GM12878 (cell line): ENCODE measurements at regions not wholly inside any gene's neighbourhood (a gene's known extent, or its start where the extent isn't known, plus 50 kb on each side); places are given as distances from the start of the nearest gene placed in this dataset.

Source experiments
- ATAC-seq: fragments of 200-7000 bp; cut with Tn5 transposase; 3 replicates; pipeline ENCODE4 v1.9.1; 2020; ENCODE audit warnings: mild to moderate bottlenecking, moderate library complexity
- BruUV-seq: library from RNA; stranded (reverse); fragments of 400-500 nt; replicated peaks from 2 replicates; lab custom pipeline; 2021; lab: Mats Ljungman, UMichigan
- CTCF ChIA-PET: fragments of 300-600 bp; sonication (Branson Sonifier 250); formaldehyde crosslinking; extraction: SDS; loops from one replicate; lab custom pipeline; 2021; ENCODE audit warnings: inconsistent platforms; lab: Yijun Ruan, JAX
- POLR2A ChIA-PET: fragments of 350-600 bp; formaldehyde crosslinking; extraction: SDS; loops from one replicate; lab custom pipeline; 2021; ENCODE audit warnings: inconsistent platforms; lab: Charles Lee
- RAD21 ChIA-PET: fragments of 300-600 bp; sonication (Branson Sonifier 250); formaldehyde crosslinking; loops from one replicate; lab custom pipeline; 2023; ENCODE audit warnings: antibody characterized with exemption; ENCODE audit not compliant: unreplicated experiment; lab: Charles Lee
- SMC1A ChIA-PET: fragments of 300-600 bp; sonication (Branson Sonifier 250); formaldehyde crosslinking; loops from one replicate; lab custom pipeline; 2023; ENCODE audit not compliant: unreplicated experiment, uncharacterized antibody; lab: Charles Lee
- DNase-seq: peaks from one replicate; pipeline ENCODE4 v3.0.0-alpha.2; 2011; ENCODE audit warnings: low read depth, low spot score
- FAIRE-seq: peaks from 3 replicates; lab custom pipeline; 2011; peaks lifted over from hg19 to GRCh38; lab: Jason Lieb, UNC
- H2AFZ ChIP-seq: 2 replicates; pipeline ENCODE4 v1.6.0; 2011; ENCODE audit warnings: low read depth, low read length, control low read depth; ENCODE audit not compliant: control insufficient read depth
- H3K27ac ChIP-seq: 2 replicates; pipeline ENCODE4 v1.5.1; 2011; ENCODE audit warnings: control low read depth; ENCODE audit not compliant: control insufficient read depth, insufficient read depth
- H3K27me3 ChIP-seq, 2 experiments: replicated peaks in 1 of 2; 2 replicates each; pipeline versions ENCODE4 v1.6.0 to v1.6.1; 2011; ENCODE audit warnings: low read length in 1 of 2; ENCODE audit not compliant: control insufficient read depth in 2 of 2, insufficient read depth in 2 of 2
- H3K36me3 ChIP-seq, 2 experiments: 2 replicates each; pipeline ENCODE4 v1.5.1; 2011; ENCODE audit warnings: low read length in 1 of 2; ENCODE audit not compliant: control insufficient read depth in 2 of 2, insufficient read depth in 2 of 2
- H3K4me1 ChIP-seq: 2 replicates; pipeline ENCODE4 v1.6.1; 2011; ENCODE audit warnings: mild to moderate bottlenecking, low read length, moderate library complexity, mixed read lengths; ENCODE audit not compliant: control insufficient read depth, insufficient read depth
- H3K4me2 ChIP-seq: 2 replicates; pipeline ENCODE4 v1.6.0; 2011; ENCODE audit warnings: control low read depth; ENCODE audit not compliant: control insufficient read depth, insufficient read depth
- H3K4me3 ChIP-seq: fragments of 200-600 bp; sonication (generic); 2 replicates; pipeline ENCODE4 v1.5.1; 2016
- H3K79me2 ChIP-seq: 2 replicates; pipeline ENCODE4 v1.6.0; 2011; ENCODE audit warnings: low read length; ENCODE audit not compliant: control insufficient read depth, insufficient read depth
- H3K9ac ChIP-seq: 2 replicates; pipeline ENCODE4 v1.8.0; 2011; ENCODE audit warnings: low read length, control low read depth, mixed read lengths; ENCODE audit not compliant: control insufficient read depth, insufficient read depth
- H3K9me3 ChIP-seq: replicated peaks from 3 replicates; pipeline ENCODE4 v1.5.1; 2011; ENCODE audit warnings: mild to moderate bottlenecking, low read length; ENCODE audit not compliant: control insufficient read depth, insufficient read depth
- H4K20me1 ChIP-seq: 2 replicates; pipeline ENCODE4 v1.6.0; 2011; ENCODE audit not compliant: control insufficient read depth, insufficient read depth
- CEBPZ ChIP-seq: fragments of 150-350 bp; IDR thresholded peaks from 2 replicates; pipeline ENCODE4 v1.6.1; 2016; ENCODE audit warnings: low read depth, low read length
- CHD4 ChIP-seq: fragments of 200-600 bp; sonication (generic); IDR thresholded peaks from 2 replicates; pipeline ENCODE4 v1.6.1; 2016; ENCODE audit warnings: mild to moderate bottlenecking
- DPF2 ChIP-seq: fragments of 450-650 bp; IDR thresholded peaks from 2 replicates; pipeline ENCODE4 v1.6.1; 2017; ENCODE audit warnings: mild to moderate bottlenecking
- EGR1 ChIP-seq, 2 experiments: IDR thresholded peaks; 1 replicate in 1 of 2; 2 replicates in 1 of 2; pipeline ENCODE4 v1.6.1; 2011 to 2012; ENCODE audit warnings: low read depth in 2 of 2, low read length in 2 of 2, borderline replicate concordance in 1 of 2, mild to moderate bottlenecking in 1 of 2, moderate library complexity in 1 of 2
- HCFC1 ChIP-seq: fragments of 150-350 bp; IDR thresholded peaks from 2 replicates; pipeline ENCODE4 v1.6.1; 2014; ENCODE audit warnings: low read length
- NFXL1 ChIP-seq: fragments of 450-650 bp; IDR thresholded peaks from 2 replicates; pipeline ENCODE4 v1.6.1; 2017; ENCODE audit warnings: antibody characterized with exemption, mild to moderate bottlenecking, borderline replicate concordance
- NR2C2 ChIP-seq: IDR thresholded peaks from 2 replicates; pipeline ENCODE4 v1.6.1; 2011; ENCODE audit warnings: borderline replicate concordance, low read depth; ENCODE audit not compliant: control insufficient read depth, insufficient read length
- RCOR1 ChIP-seq: conservative IDR thresholded peaks from 2 replicates; pipeline ENCODE4 v1.6.1; 2012; ENCODE audit warnings: low read depth, low read length, improper control_type of control experiment
- SREBF1 ChIP-seq: IDR thresholded peaks from 2 replicates; pipeline ENCODE4 v1.6.1; 2012; ENCODE audit warnings: mild to moderate bottlenecking, low read length
- TAF1 ChIP-seq: IDR thresholded peaks from 2 replicates; pipeline ENCODE4 v1.6.1; 2011; ENCODE audit warnings: mild to moderate bottlenecking, low read depth, low read length, borderline replicate concordance
- TCF3 ChIP-seq: IDR thresholded peaks from 2 replicates; pipeline ENCODE4 v1.6.1; 2012; ENCODE audit warnings: low read depth, mild to moderate bottlenecking, low read length, borderline replicate concordance; ENCODE audit not compliant: insufficient read depth
- ZNF207 ChIP-seq: fragments of 450-650 bp; IDR thresholded peaks from 2 replicates; pipeline ENCODE4 v1.6.1; 2014; ENCODE audit warnings: antibody characterized with exemption, mild to moderate bottlenecking, borderline replicate concordance
- ZZZ3 ChIP-seq: IDR thresholded peaks from 2 replicates; pipeline ENCODE4 v1.6.1; 2011; ENCODE audit warnings: low read depth; ENCODE audit not compliant: control insufficient read depth, insufficient read length
- WGBS: methylation state at CpG from one replicate; pipeline ENCODE4 v1.1.6; 2016; ENCODE audit warnings: low lambda C conversion rate; ENCODE audit not compliant: insufficient replicate concordance, insufficient coverage; ENCODE audit errors: missing lambda C conversion rate; 5-methylcytosine and 5-hydroxymethylcytosine counted together
- in situ Hi-C: fragments of 300-500 bp; cut with MboI; formaldehyde crosslinking; loops from 9 replicates; pipeline ENCODE4 v1.14.3; 2018; ENCODE audit warnings: mixed read lengths
- intact Hi-C: fragments of 100-400 bp; cut with micrococcal nuclease; formaldehyde crosslinking; loops from one replicate; pipeline ENCODE4 v1.14.2; 2022; ENCODE audit not compliant: unreplicated experiment
- TF ChIP-seq, protein P1 (sequence below): fragments of 450-650 bp; IDR thresholded peaks from 2 replicates; pipeline ENCODE4 v1.6.1; 2018; ENCODE audit warnings: borderline replicate concordance, mild to moderate bottlenecking; ENCODE audit not compliant: partially characterized antibody
- TF ChIP-seq, protein P2 (sequence below): fragments of 150-350 bp; IDR thresholded peaks from 2 replicates; pipeline ENCODE4 v1.6.1; 2014; ENCODE audit warnings: mild to moderate bottlenecking, low read depth, low read length

DNA sequence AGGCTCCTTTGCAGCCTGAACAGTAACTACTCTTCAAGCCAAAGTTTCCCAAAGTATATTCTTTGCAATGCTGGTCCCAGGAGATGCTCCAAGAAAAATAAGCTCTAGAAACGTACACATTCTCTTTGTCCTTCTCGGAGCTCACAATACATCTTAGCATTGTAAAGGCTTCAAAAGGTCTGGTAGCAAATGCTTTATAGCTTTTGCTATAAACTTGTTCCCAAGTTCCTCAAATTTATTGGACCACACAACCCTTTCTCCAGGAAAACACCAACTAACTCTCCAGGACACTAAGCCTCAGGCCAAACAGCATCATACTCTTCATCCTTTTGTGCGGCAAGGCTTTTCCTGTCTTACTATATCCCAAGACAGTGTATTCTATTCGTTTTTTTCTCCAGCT lies 455.6 kb upstream of the PROK2 start:
- no peak for DNase-seq
- H3K27me3 ChIP-seq = no peaks in the 10 kb centered on the region
- ChIA-PET CTCF (no interaction called here), POLR2A (no interaction called here), SMC1A (interaction anchor here (0.7 to 1.5 kb wide), 2 partner anchors 13 to 23 kb away, joined by 3 to 4 read pairs; no protein-coding TSS in a partner anchor), RAD21 (no interaction called here)
- 70% methylated on average over 4 of the region's 4 CpGs for WGBS
- no peak overlapping the region for H3K4me2 ChIP-seq
- no TSS peak for BruUV-seq
- H3K79me2 ChIP-seq = no peaks in the 10 kb centered on the region
- ATAC-seq = no peak
- no peak overlapping the region for H3K9ac ChIP-seq
- H2AFZ ChIP-seq = no peak overlapping the region
- intact Hi-C loops = no loop called here
- H3K36me3 ChIP-seq = no peaks in the 10 kb centered on the region
- no peak for FAIRE-seq
- H3K4me3 ChIP-seq = no peak overlapping the region
- in situ Hi-C loops = no loop called here
- no peak overlapping the region for H3K27ac ChIP-seq
- no peaks in the 10 kb centered on the region for H3K4me1 ChIP-seq
- no peaks in the 10 kb centered on the region for H4K20me1 ChIP-seq
- H3K9me3 ChIP-seq = no peaks in the 10 kb centered on the region; the same call in 2 of the 3 replicates
- TF ChIP-seq TAF1 (no peak), NR2C2 (no peak), EGR1 (IDR thresholded peaks at IDR 0.05; ENCODE audit: borderline replicate concordance in 1 of 2, low read depth in 2 of 2, low read length in 2 of 2) (no peak), ZNF207 (no peak), CEBPZ (no peak), CHD4 (no peak), DPF2 (no peak), TCF3 (no peak), NFXL1 (no peak), ZZZ3 (no peak), HCFC1 (no peak), RCOR1 (no peak), SREBF1 (no peak)
- TF ChIP-seq, protein P1, sequence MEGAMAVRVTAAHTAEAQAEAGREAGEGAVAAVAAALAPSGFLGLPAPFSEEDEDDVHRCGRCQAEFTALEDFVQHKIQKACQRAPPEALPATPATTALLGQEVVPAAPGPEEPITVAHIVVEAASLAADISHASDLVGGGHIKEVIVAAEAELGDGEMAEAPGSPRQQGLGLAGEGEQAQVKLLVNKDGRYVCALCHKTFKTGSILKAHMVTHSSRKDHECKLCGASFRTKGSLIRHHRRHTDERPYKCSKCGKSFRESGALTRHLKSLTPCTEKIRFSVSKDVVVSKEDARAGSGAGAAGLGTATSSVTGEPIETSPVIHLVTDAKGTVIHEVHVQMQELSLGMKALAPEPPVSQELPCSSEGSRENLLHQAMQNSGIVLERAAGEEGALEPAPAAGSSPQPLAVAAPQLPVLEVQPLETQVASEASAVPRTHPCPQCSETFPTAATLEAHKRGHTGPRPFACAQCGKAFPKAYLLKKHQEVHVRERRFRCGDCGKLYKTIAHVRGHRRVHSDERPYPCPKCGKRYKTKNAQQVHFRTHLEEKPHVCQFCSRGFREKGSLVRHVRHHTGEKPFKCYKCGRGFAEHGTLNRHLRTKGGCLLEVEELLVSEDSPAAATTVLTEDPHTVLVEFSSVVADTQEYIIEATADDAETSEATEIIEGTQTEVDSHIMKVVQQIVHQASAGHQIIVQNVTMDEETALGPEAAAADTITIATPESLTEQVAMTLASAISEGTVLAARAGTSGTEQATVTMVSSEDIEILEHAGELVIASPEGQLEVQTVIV = no peak
- TF ChIP-seq, protein P2, sequence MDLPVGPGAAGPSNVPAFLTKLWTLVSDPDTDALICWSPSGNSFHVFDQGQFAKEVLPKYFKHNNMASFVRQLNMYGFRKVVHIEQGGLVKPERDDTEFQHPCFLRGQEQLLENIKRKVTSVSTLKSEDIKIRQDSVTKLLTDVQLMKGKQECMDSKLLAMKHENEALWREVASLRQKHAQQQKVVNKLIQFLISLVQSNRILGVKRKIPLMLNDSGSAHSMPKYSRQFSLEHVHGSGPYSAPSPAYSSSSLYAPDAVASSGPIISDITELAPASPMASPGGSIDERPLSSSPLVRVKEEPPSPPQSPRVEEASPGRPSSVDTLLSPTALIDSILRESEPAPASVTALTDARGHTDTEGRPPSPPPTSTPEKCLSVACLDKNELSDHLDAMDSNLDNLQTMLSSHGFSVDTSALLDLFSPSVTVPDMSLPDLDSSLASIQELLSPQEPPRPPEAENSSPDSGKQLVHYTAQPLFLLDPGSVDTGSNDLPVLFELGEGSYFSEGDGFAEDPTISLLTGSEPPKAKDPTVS = no peak
